Spinal cord (tissue), 9 donors: ENCODE measurements at regions not wholly inside any gene's neighbourhood (a gene's known extent, or its start where the extent isn't known, plus 50 kb on each side); places are given as distances from the start of the nearest gene placed in this dataset.
"Not testable (repeated sequence)": the region's sequence is repeated elsewhere in the genome, so short reads cannot be mapped to it uniquely, and the experiment has no call there.

ENCODE experiments used
- DNase-seq, 6 donors: peaks; one replicate each; pipeline versions ENCODE4 v3.0.0 to v3.0.0-alpha.2; 2013 to 2015; ENCODE audit warnings: low spot score in 6 of 6, low read depth in 4 of 6
- H3K27ac ChIP-seq: one replicate; pipeline ENCODE4 v1.5.1; 2013; ENCODE audit warnings: low read depth, low read length, control low read depth
- H3K27me3 ChIP-seq: one replicate; pipeline ENCODE4 v1.6.1; 2013; ENCODE audit warnings: low read length; ENCODE audit not compliant: control insufficient read depth, insufficient read depth
- H3K36me3 ChIP-seq: one replicate; pipeline ENCODE4 v1.6.1; 2013; ENCODE audit warnings: low read length; ENCODE audit not compliant: control insufficient read depth, insufficient read depth
- H3K4me1 ChIP-seq: one replicate; pipeline ENCODE4 v1.6.1; 2013; ENCODE audit warnings: low read length; ENCODE audit not compliant: control insufficient read depth, insufficient read depth
- H3K4me3 ChIP-seq: one replicate; pipeline ENCODE4 v1.5.1; 2013; ENCODE audit warnings: low read depth, low read length, control low read depth
- H3K9me3 ChIP-seq: one replicate; pipeline ENCODE4 v1.6.1; 2013; ENCODE audit warnings: low read length; ENCODE audit not compliant: control insufficient read depth, insufficient read depth
- WGBS: methylation state at CpG from one replicate; pipeline ENCODE4 v1.1.5; 2013; ENCODE audit warnings: missing lambda C conversion rate; ENCODE audit not compliant: insufficient coverage; 5-methylcytosine and 5-hydroxymethylcytosine counted together
- donor health status: healthy.

GRCh38 chr7:32785365-32785944, 106.1 kb downstream of the KBTBD2 start:
- H3K27ac ChIP-seq, H3K27me3 ChIP-seq, DNase-seq, H3K9me3 ChIP-seq, H3K4me3 ChIP-seq, H3K4me1 ChIP-seq, H3K36me3 ChIP-seq: not testable (repeated sequence)
- 45% methylated on average over 5 of the region's 5 CpGs for WGBS

GRCh38 chr7:32779895-32780294, 111.7 kb downstream of the KBTBD2 start:
- not testable (repeated sequence) for H3K36me3 ChIP-seq

GRCh38 chr7:32779167-32779566, 112.4 kb downstream of the KBTBD2 start:
- WGBS, result 83% methylated on average over 1 of the region's 1 CpG
- no peaks in the 10 kb centered on the region for H3K27me3 ChIP-seq
- no peak for DNase-seq
- H3K4me1 ChIP-seq, result no peaks in the 10 kb centered on the region
- no peak overlapping the region for H3K4me3 ChIP-seq
- H3K36me3 ChIP-seq, result no peaks in the 10 kb centered on the region
- no peaks in the 10 kb centered on the region for H3K9me3 ChIP-seq
- no peak overlapping the region for H3K27ac ChIP-seq

More at GRCh38 chr7:32779895-32780294, 111.7 kb downstream of the KBTBD2 start:
- DNase-seq, H3K9me3 ChIP-seq, H3K4me3 ChIP-seq, H3K27me3 ChIP-seq, H3K4me1 ChIP-seq, H3K27ac ChIP-seq: not testable (repeated sequence)
- WGBS, result no CpG with 5 or more reads among the region's 1 CpG

GRCh38 chr7:32777041-32777666, 114.4 kb downstream of the KBTBD2 start:
- not testable (repeated sequence) for H3K4me3 ChIP-seq, DNase-seq, H3K4me1 ChIP-seq, H3K9me3 ChIP-seq, H3K36me3 ChIP-seq, H3K27ac ChIP-seq, H3K27me3 ChIP-seq
- WGBS, result 100% methylated on average over 1 of the region's 4 CpGs

DNA sequence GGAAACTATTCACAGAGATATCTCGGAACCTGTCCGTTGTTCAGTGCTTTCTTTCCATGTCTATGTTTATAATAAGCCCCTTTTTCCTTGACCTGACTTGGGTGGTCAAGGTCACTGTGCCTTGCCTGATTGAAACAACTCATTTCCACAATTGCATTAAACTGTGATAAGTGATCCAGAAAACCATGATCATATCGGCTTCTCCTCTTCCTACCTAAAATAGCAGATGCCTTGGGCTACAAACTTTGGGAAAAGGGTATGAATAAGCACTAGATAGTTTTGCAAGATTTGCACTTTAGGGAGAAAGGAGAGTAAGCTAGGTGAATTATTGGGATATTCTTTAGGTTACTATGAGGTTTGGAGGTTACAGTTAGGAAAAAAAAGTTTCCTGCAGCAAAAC, 115.2 kb downstream of the KBTBD2 start:
- not testable (repeated sequence) for H3K4me3 ChIP-seq, H3K27ac ChIP-seq, DNase-seq, H3K9me3 ChIP-seq, H3K36me3 ChIP-seq, H3K4me1 ChIP-seq, H3K27me3 ChIP-seq
- WGBS, result no CpG with 5 or more reads among the region's 3 CpGs

DNA sequence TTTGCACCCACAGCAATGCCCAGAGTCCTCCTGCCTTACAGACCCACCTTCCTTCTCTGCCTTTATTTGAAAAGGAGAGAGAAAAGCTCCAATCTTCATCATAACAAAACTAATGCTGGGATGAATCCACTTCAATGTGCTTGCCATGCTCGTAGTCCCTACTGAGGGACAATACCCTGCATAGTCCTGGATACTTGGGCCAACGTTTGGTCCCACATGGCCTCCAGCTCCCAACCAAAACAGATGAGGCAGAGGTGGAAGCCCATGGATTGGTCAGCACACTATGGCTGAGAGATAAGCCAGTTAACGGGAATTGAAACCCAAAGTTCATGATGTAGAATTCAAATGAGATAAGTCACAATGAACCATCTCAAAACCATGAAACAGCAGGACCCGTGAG, 115.8 kb downstream of the KBTBD2 start:
- not testable (repeated sequence) for H3K4me1 ChIP-seq, H3K36me3 ChIP-seq, H3K27me3 ChIP-seq, H3K9me3 ChIP-seq, H3K27ac ChIP-seq, DNase-seq, H3K4me3 ChIP-seq
- no CpG with 5 or more reads among the region's 4 CpGs for WGBS

GRCh38 chr7:32774541-32774951, 117.0 kb downstream of the KBTBD2 start:
- no peak overlapping the region for H3K4me3 ChIP-seq
- no peaks in the 10 kb centered on the region for H3K27me3 ChIP-seq
- no peaks in the 10 kb centered on the region for H3K9me3 ChIP-seq
- WGBS, result no CpG with 5 or more reads among the region's 1 CpG
- H3K4me1 ChIP-seq, result no peaks in the 10 kb centered on the region
- DNase-seq, result no peak
- H3K36me3 ChIP-seq, result no peaks in the 10 kb centered on the region
- H3K27ac ChIP-seq, result no peak overlapping the region

GRCh38 chr7:32768866-32769510, 122.6 kb downstream of the KBTBD2 start:
- 100% methylated on average over 2 of the region's 3 CpGs for WGBS
- H3K4me3 ChIP-seq, DNase-seq, H3K9me3 ChIP-seq, H3K27me3 ChIP-seq, H3K36me3 ChIP-seq, H3K4me1 ChIP-seq, H3K27ac ChIP-seq: not testable (repeated sequence)

DNA sequence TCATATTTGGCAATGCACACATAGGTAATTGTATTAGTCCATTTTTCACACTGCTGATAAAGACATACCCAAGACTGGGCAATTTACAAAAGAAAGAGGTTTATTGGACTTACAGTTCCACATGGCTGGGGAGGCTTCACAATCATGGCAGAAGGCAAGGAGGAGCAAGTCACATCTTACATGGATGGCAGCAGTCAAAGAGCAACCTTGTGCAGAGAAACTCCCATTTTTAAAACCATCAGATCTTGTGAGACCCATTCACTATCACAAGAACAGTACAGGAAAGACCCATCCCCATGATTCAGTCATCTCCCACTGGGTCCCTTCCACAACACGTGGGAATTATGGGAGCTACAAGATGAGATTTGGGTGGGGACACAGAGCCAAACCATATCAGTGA, 123.2 kb downstream of the KBTBD2 start:
- not testable (repeated sequence) for H3K36me3 ChIP-seq, DNase-seq, H3K9me3 ChIP-seq, H3K4me1 ChIP-seq, H3K27me3 ChIP-seq, H3K4me3 ChIP-seq, H3K27ac ChIP-seq
- WGBS, result no CpG with 5 or more reads among the region's 1 CpG

DNA sequence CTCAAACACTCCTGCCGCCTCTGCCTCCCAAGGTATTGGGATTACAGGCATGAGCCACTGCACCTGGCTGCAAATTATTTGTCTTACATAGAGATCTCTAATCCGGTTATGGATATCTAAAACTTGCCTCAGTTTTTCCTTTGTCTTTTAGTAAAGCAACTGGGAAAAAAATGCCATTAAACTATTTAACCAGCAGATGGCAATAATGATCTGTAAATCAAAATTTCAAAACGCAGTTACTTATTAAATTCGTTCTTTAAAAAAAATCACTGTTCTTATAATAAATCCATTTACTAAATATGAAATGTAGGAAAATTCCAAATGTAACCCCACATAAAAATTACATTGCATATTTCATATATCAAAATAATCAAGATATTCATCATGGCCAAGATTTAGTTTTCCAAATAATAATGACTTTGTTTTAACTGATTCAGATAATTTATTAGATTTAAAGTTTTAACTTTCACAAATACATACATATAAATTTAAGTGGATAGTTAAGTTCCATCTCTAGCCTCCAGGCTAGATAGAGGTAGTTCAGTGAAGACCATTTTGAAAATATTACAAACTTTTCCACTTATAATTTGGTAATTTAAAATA, 125.8 kb downstream of the KBTBD2 start:
- H3K27me3 ChIP-seq, result peaks cover 11% of the 10 kb centered on the region
- H3K9me3 ChIP-seq, H3K27ac ChIP-seq, H3K36me3 ChIP-seq, H3K4me3 ChIP-seq: not testable (repeated sequence)
- peak in 2 of 6 donors; percentile 54 to 70 for DNase-seq
- H3K4me1 ChIP-seq, result peaks cover 17% of the 10 kb centered on the region
- WGBS, result no CpG with 5 or more reads among the region's 4 CpGs
